HG03095 (cell line): ENCODE measurements at regions not wholly inside any gene's neighbourhood (a gene's known extent, or its start where the extent isn't known, plus 50 kb on each side); places are given as distances from the start of the nearest gene placed in this dataset.
A peak's percentile ranks its signal among the peaks of the same experiment; 100 is the strongest.
"Not testable (repeated sequence)": the region's sequence is repeated elsewhere in the genome, so short reads cannot be mapped to it uniquely, and the experiment has no call there.

ENCODE experiments used
- ATAC-seq: cut with Tn5 transposase; IDR thresholded peaks from one replicate; pipeline ENCODE4 v1.9.1; 2021; ENCODE audit warnings: moderate library complexity; ENCODE audit not compliant: unreplicated experiment

GRCh38 chr5:67657055-67657454, 460.5 kb upstream of the CD180 start:
- ATAC-seq, result no peak

- ATAC-seq, result peak; percentile 57
Measured at GRCh38 chr5:67652201-67652600, 455.6 kb upstream of the CD180 start.

- ATAC-seq, result no peak
Measured at GRCh38 chr5:67651180-67651579, 454.6 kb upstream of the CD180 start.

- ATAC-seq, result no peak
Measured at GRCh38 chr5:67648201-67648671, 451.6 kb upstream of the CD180 start.

- no peak for ATAC-seq
Measured at GRCh38 chr5:67647772-67648171, 451.2 kb upstream of the CD180 start.

GRCh38 chr5:67644221-67644920, 447.8 kb upstream of the CD180 start:
- no peak for ATAC-seq

- ATAC-seq, result no peak
Measured at GRCh38 chr5:67643536-67643935, 446.9 kb upstream of the CD180 start.

GRCh38 chr5:67639976-67640375, 443.4 kb upstream of the CD180 start:
- no peak for ATAC-seq

GRCh38 chr5:67639313-67639712, 442.7 kb upstream of the CD180 start:
- no peak for ATAC-seq

- no peak for ATAC-seq
Measured at GRCh38 chr5:67636850-67637524, 440.4 kb upstream of the CD180 start.

- ATAC-seq, result no peak
Measured at GRCh38 chr5:67636091-67636490, 439.5 kb upstream of the CD180 start.

- not testable (repeated sequence) for ATAC-seq
Measured at GRCh38 chr5:67627079-67627478, 430.5 kb upstream of the CD180 start.

GRCh38 chr5:67623078-67623477, 426.5 kb upstream of the CD180 start:
- ATAC-seq, result no peak

- ATAC-seq, result no peak
Measured at GRCh38 chr5:67620424-67621397, 424.1 kb upstream of the CD180 start.

GRCh38 chr5:67619636-67620035, 423.0 kb upstream of the CD180 start:
- ATAC-seq, result no peak

- no peak for ATAC-seq
Measured at GRCh38 chr5:67619235-67619634, 422.6 kb upstream of the CD180 start.

- no peak for ATAC-seq
Measured at GRCh38 chr5:67617051-67617450, 420.5 kb upstream of the CD180 start.

GRCh38 chr5:67612961-67613360, 416.4 kb upstream of the CD180 start:
- ATAC-seq, result no peak

GRCh38 chr5:67610186-67610912, 413.8 kb upstream of the CD180 start:
- no peak for ATAC-seq

GRCh38 chr5:67607958-67608357, 411.4 kb upstream of the CD180 start:
- no peak for ATAC-seq

- no peak for ATAC-seq
Measured at GRCh38 chr5:67606586-67606947, 410.0 kb upstream of the CD180 start.
